AG09309 (cell line): ENCODE measurements at regions not wholly inside any gene's neighbourhood (a gene's known extent, or its start where the extent isn't known, plus 50 kb on each side); places are given as distances from the start of the nearest gene placed in this dataset.

Experiments
- DNase-seq: peaks from one replicate; pipeline ENCODE4 v3.0.0-alpha.2; 2010; ENCODE audit warnings: low read depth
- H3K4me3 ChIP-seq: 2 replicates; pipeline ENCODE4 v1.5.1; 2011; ENCODE audit warnings: mild to moderate bottlenecking, low read depth, low read length, moderate library complexity; ENCODE audit not compliant: control insufficient read depth
- CTCF ChIP-seq: IDR thresholded peaks from 2 replicates; pipeline ENCODE4 v1.5.1; 2011; ENCODE audit warnings: mild to moderate bottlenecking, low read depth, low read length, inconsistent platforms; ENCODE audit not compliant: insufficient read depth, control insufficient read depth; ENCODE audit errors: missing control alignments

GRCh38 chr4:57575426-57575825 is 465.2 kb upstream of the IGFBP7 start:
- TF ChIP-seq CTCF: no peak
- no peak overlapping the region for H3K4me3 ChIP-seq
- no peak for DNase-seq

GRCh38 chr4:57554556-57555092 is 444.4 kb upstream of the IGFBP7 start:
- no peak for DNase-seq
- no peak for TF ChIP-seq CTCF
- no peak overlapping the region for H3K4me3 ChIP-seq

GRCh38 chr4:57553728-57554127 is 443.5 kb upstream of the IGFBP7 start:
- no peak overlapping the region for H3K4me3 ChIP-seq
- DNase-seq: no peak
- TF ChIP-seq CTCF: no peak

- TF ChIP-seq CTCF: no peak
- no peak overlapping the region for H3K4me3 ChIP-seq
- no peak for DNase-seq
Measured at GRCh38 chr4:57550198-57550597, 440.0 kb upstream of the IGFBP7 start.

GRCh38 chr4:57548856-57549255 is 438.7 kb upstream of the IGFBP7 start:
- no peak overlapping the region for H3K4me3 ChIP-seq
- TF ChIP-seq CTCF: no peak
- DNase-seq: no peak

- no peak for TF ChIP-seq CTCF
- no peak overlapping the region for H3K4me3 ChIP-seq
- no peak for DNase-seq
Measured at GRCh38 chr4:57544811-57545654, 434.8 kb upstream of the IGFBP7 start.
